GM12891 (cell line): ENCODE measurements at regions not wholly inside any gene's neighbourhood (a gene's known extent, or its start where the extent isn't known, plus 50 kb on each side); places are given as distances from the start of the nearest gene placed in this dataset.

Experiments
- PAX5 ChIP-seq: IDR thresholded peaks from 2 replicates; pipeline ENCODE4 v1.6.1; 2011; ENCODE audit warnings: low read length, moderate library complexity, mild to moderate bottlenecking; ENCODE audit not compliant: insufficient read depth, severe bottlenecking
- POLR2A ChIP-seq: IDR thresholded peaks from 2 replicates; pipeline ENCODE4 v1.6.1; 2011; ENCODE audit warnings: low read depth, low read length, control low read depth
- POLR2AphosphoS5 ChIP-seq: IDR thresholded peaks from 2 replicates; pipeline ENCODE4 v1.6.1; 2011; ENCODE audit warnings: low read depth, low read length, control low read depth
- SPI1 ChIP-seq: IDR thresholded peaks from 2 replicates; pipeline ENCODE4 v1.6.1; 2011; ENCODE audit warnings: low read depth, low read length, control low read depth
- TAF1 ChIP-seq: IDR thresholded peaks from 2 replicates; pipeline ENCODE4 v1.6.1; 2011; ENCODE audit warnings: low read depth, low read length, control low read depth

GRCh38 chr6:104095661-104096416 is 763.9 kb downstream of the HACE1 start:
- TF ChIP-seq PAX5 (no peak), TAF1 (no peak), POLR2A (no peak), POLR2AphosphoS5 (no peak), SPI1 (no peak)
